Activated CD4-positive, alpha-beta T cell treated with anti-CD3 and anti-CD28 coated beads, Interleukin-2, amount 10 ng/mL, durations not matched to agents 24 days and 14 days (primary cell): ENCODE measurements at regions not wholly inside any gene's neighbourhood (a gene's known extent, or its start where the extent isn't known, plus 50 kb on each side); places are given as distances from the start of the nearest gene placed in this dataset.

ENCODE experiments used
- DNase-seq: peaks from one replicate; pipeline ENCODE4 v3.0.0; 2022
- H3K27ac Mint-ChIP-seq: one replicate; pipeline ENCODE4 v1.8.0; 2022; ENCODE audit warnings: mild to moderate bottlenecking, mixed read lengths
- H3K27me3 Mint-ChIP-seq: one replicate; pipeline ENCODE4 v1.8.0; 2022; ENCODE audit warnings: mixed read lengths
- H3K36me3 Mint-ChIP-seq: one replicate; pipeline ENCODE4 v1.8.0; 2022; ENCODE audit warnings: low read depth, mild to moderate bottlenecking, mixed read lengths
- H3K4me1 Mint-ChIP-seq: one replicate; pipeline ENCODE4 v1.8.0; 2021; ENCODE audit warnings: mixed read lengths
- H3K4me3 Mint-ChIP-seq: one replicate; pipeline ENCODE4 v1.8.0; 2022; ENCODE audit warnings: mild to moderate bottlenecking, moderate library complexity, mixed read lengths
- H3K9me3 Mint-ChIP-seq: one replicate; pipeline ENCODE4 v1.8.0; 2021; ENCODE audit warnings: mixed read lengths
- intact Hi-C: fragments of 100-400 bp; cut with micrococcal nuclease; formaldehyde crosslinking; loops from one replicate; pipeline ENCODE4 v1.15.1; 2023

- Mint-ChIP-seq H3K4me1 (no peaks in the 10 kb centered on the region), H3K9me3 (no peaks in the 10 kb centered on the region), H3K4me3 (no peak overlapping the region), H3K36me3 (no peaks in the 10 kb centered on the region), H3K27me3 (no peaks in the 10 kb centered on the region), H3K27ac (no peak overlapping the region)
- intact Hi-C loops, result no loop called here
- DNase-seq, result no peak
Measured at GRCh38 chr16:5508371-5508770, 410.8 kb upstream of the EEF2KMT start.

GRCh38 chr16:5506021-5506420 lies 408.4 kb upstream of the EEF2KMT start:
- Mint-ChIP-seq H3K4me1 (no peaks in the 10 kb centered on the region), H3K9me3 (no peaks in the 10 kb centered on the region), H3K4me3 (no peak overlapping the region), H3K36me3 (no peaks in the 10 kb centered on the region), H3K27me3 (no peaks in the 10 kb centered on the region), H3K27ac (no peak overlapping the region)
- no peak for DNase-seq
- intact Hi-C loops, result no loop called here

- intact Hi-C loops, result no loop called here
- H3K36me3 Mint-ChIP-seq, result no peaks in the 10 kb centered on the region
- no peak for DNase-seq
Measured at GRCh38 chr16:5505091-5505887, 407.7 kb upstream of the EEF2KMT start.

GRCh38 chr16:5504064-5504781 lies 406.6 kb upstream of the EEF2KMT start:
- Mint-ChIP-seq H3K4me3 (no peak overlapping the region), H3K9me3 (no peaks in the 10 kb centered on the region), H3K27me3 (no peaks in the 10 kb centered on the region), H3K4me1 (no peaks in the 10 kb centered on the region), H3K36me3 (no peaks in the 10 kb centered on the region), H3K27ac (no peak overlapping the region)
- intact Hi-C loops, result loop anchor here (5.0 kb wide), 1 partner anchor 113 kb away; no protein-coding TSS in a partner anchor
- DNase-seq, result no peak

More at GRCh38 chr16:5505091-5505887, 407.7 kb upstream of the EEF2KMT start:
- Mint-ChIP-seq H3K27ac (no peak overlapping the region), H3K27me3 (no peaks in the 10 kb centered on the region), H3K9me3 (no peaks in the 10 kb centered on the region), H3K4me3 (no peak overlapping the region), H3K4me1 (no peaks in the 10 kb centered on the region)

GRCh38 chr16:5502944-5503343 lies 405.3 kb upstream of the EEF2KMT start:
- Mint-ChIP-seq H3K27me3 (no peaks in the 10 kb centered on the region), H3K36me3 (no peaks in the 10 kb centered on the region), H3K27ac (no peak overlapping the region), H3K9me3 (no peaks in the 10 kb centered on the region), H3K4me1 (no peaks in the 10 kb centered on the region), H3K4me3 (no peak overlapping the region)
- no peak for DNase-seq
- intact Hi-C loops, result loop anchor here (5.0 kb wide), 1 partner anchor 114 kb away; no protein-coding TSS in a partner anchor

GRCh38 chr16:5502467-5502869 lies 404.9 kb upstream of the EEF2KMT start:
- Mint-ChIP-seq H3K4me3 (no peak overlapping the region), H3K27ac (no peak overlapping the region), H3K4me1 (no peaks in the 10 kb centered on the region), H3K27me3 (no peaks in the 10 kb centered on the region), H3K36me3 (no peaks in the 10 kb centered on the region), H3K9me3 (no peaks in the 10 kb centered on the region)
- intact Hi-C loops, result loop anchor here (5.0 kb wide), 1 partner anchor 115 kb away; no protein-coding TSS in a partner anchor
- no peak for DNase-seq

- H3K27me3 Mint-ChIP-seq, result no peaks in the 10 kb centered on the region
- H3K4me1 Mint-ChIP-seq, result no peaks in the 10 kb centered on the region
- H3K9me3 Mint-ChIP-seq, result no peaks in the 10 kb centered on the region
- no peak overlapping the region for H3K27ac Mint-ChIP-seq
- intact Hi-C loops, result loop anchor here (5.0 kb wide), 1 partner anchor 117 kb away; no protein-coding TSS in a partner anchor
- no peak for DNase-seq
- H3K36me3 Mint-ChIP-seq, result no peaks in the 10 kb centered on the region
- no peak overlapping the region for H3K4me3 Mint-ChIP-seq
Measured at GRCh38 chr16:5500526-5500925, 402.9 kb upstream of the EEF2KMT start.

- intact Hi-C loops, result no loop called here
- Mint-ChIP-seq H3K27ac (no peak overlapping the region), H3K27me3 (no peaks in the 10 kb centered on the region), H3K9me3 (no peaks in the 10 kb centered on the region), H3K4me1 (no peaks in the 10 kb centered on the region), H3K36me3 (no peaks in the 10 kb centered on the region), H3K4me3 (no peak overlapping the region)
- DNase-seq, result no peak
Measured at GRCh38 chr16:5498562-5498961, 401.0 kb upstream of the EEF2KMT start.

GRCh38 chr16:5496013-5496412 lies 398.4 kb upstream of the EEF2KMT start:
- Mint-ChIP-seq H3K27ac (no peak overlapping the region), H3K27me3 (no peaks in the 10 kb centered on the region), H3K36me3 (no peaks in the 10 kb centered on the region), H3K4me1 (no peaks in the 10 kb centered on the region), H3K9me3 (no peaks in the 10 kb centered on the region), H3K4me3 (no peak overlapping the region)
- intact Hi-C loops, result no loop called here
- DNase-seq, result no peak

GRCh38 chr16:5490499-5490898 lies 392.9 kb upstream of the EEF2KMT start:
- intact Hi-C loops, result loop anchor here (5.0 kb wide), 1 partner anchor 248 kb away; no protein-coding TSS in a partner anchor
- no peaks in the 10 kb centered on the region for H3K4me1 Mint-ChIP-seq
- no peaks in the 10 kb centered on the region for H3K36me3 Mint-ChIP-seq
- H3K4me3 Mint-ChIP-seq, result no peak overlapping the region
- no peak overlapping the region for H3K27ac Mint-ChIP-seq
- DNase-seq, result peak; percentile 65
- no peaks in the 10 kb centered on the region for H3K27me3 Mint-ChIP-seq
- no peaks in the 10 kb centered on the region for H3K9me3 Mint-ChIP-seq

GRCh38 chr16:5488581-5488980 lies 391.0 kb upstream of the EEF2KMT start:
- intact Hi-C loops, result no loop called here
- Mint-ChIP-seq H3K27ac (no peak overlapping the region), H3K4me1 (no peaks in the 10 kb centered on the region), H3K9me3 (no peaks in the 10 kb centered on the region), H3K4me3 (no peak overlapping the region), H3K27me3 (no peaks in the 10 kb centered on the region), H3K36me3 (no peaks in the 10 kb centered on the region)
- DNase-seq, result no peak

- Mint-ChIP-seq H3K36me3 (no peaks in the 10 kb centered on the region), H3K27ac (no peak overlapping the region), H3K9me3 (peaks cover 3% of the 10 kb centered on the region), H3K27me3 (no peaks in the 10 kb centered on the region), H3K4me3 (no peak overlapping the region), H3K4me1 (no peaks in the 10 kb centered on the region)
- intact Hi-C loops, result no loop called here
- no peak for DNase-seq
Measured at GRCh38 chr16:5487728-5488127, 390.1 kb upstream of the EEF2KMT start.

GRCh38 chr16:5482256-5482655 lies 384.7 kb upstream of the EEF2KMT start:
- no peaks in the 10 kb centered on the region for H3K4me1 Mint-ChIP-seq
- intact Hi-C loops, result no loop called here
- H3K27ac Mint-ChIP-seq, result no peak overlapping the region
- no peaks in the 10 kb centered on the region for H3K27me3 Mint-ChIP-seq
- H3K36me3 Mint-ChIP-seq, result no peaks in the 10 kb centered on the region
- H3K9me3 Mint-ChIP-seq, result peaks cover 3% of the 10 kb centered on the region
- no peak for DNase-seq
- no peak overlapping the region for H3K4me3 Mint-ChIP-seq

- H3K27me3 Mint-ChIP-seq, result no peaks in the 10 kb centered on the region
- no peaks in the 10 kb centered on the region for H3K4me1 Mint-ChIP-seq
- no peak overlapping the region for H3K27ac Mint-ChIP-seq
- intact Hi-C loops, result no loop called here
- no peak overlapping the region for H3K4me3 Mint-ChIP-seq
- no peaks in the 10 kb centered on the region for H3K36me3 Mint-ChIP-seq
- no peak for DNase-seq
- H3K9me3 Mint-ChIP-seq, result peaks cover 3% of the 10 kb centered on the region
Measured at GRCh38 chr16:5480431-5481195, 383.0 kb upstream of the EEF2KMT start.
